ENCODE measurements at regions not wholly inside any gene's neighbourhood (a gene's known extent, or its start where the extent isn't known, plus 50 kb on each side); places are given as distances from the start of the nearest gene placed in this dataset.

DNA sequence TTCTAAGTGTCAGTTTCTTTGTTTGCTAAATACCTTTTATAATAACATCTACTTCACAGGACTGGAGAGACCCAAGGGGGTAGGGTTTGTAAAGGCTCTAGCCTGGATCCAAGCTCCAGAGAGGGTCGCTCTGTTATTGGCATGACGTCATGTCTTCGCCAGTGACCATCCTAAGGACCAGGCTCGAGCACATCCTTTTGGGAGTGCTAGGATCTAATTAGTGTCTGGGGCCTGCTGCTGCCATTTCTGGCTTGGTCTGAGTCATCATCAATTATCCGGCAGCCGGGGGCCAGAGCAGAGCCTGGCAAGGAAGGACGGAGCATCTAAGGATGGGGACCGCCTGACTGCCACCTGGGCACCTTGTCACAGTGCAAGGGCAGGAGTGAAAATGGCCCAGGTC is 153.0 kb downstream of the NSG2 start:
- H3K4me2 ChIP-seq (ENCODE audit: insufficient read depth, low read length), result no peak overlapping the region

More for the DNA sequence above, 153.0 kb downstream of the NSG2 start:
- Histone ChIP-seq H3K27me3 (ENCODE audit: control insufficient read depth in 2 of 2, insufficient read depth in 2 of 2, low read length in 2 of 2) (no peaks in the 10 kb centered on the region), H3K9me1 (replicated peaks; ENCODE audit: control insufficient read depth, extremely low read depth, insufficient read depth, low read length) (no peaks in the 10 kb centered on the region), H3K4me1 (ENCODE audit: control insufficient read depth, extremely low read depth, insufficient read depth, low read length) (no peaks in the 10 kb centered on the region), H2AFZ (ENCODE audit: low read depth, low read length) (no peak overlapping the region), H4K20me1 (replicated peaks; ENCODE audit: control insufficient read depth, extremely low read depth, insufficient read depth, low read length) (no peaks in the 10 kb centered on the region), H3K9me3 (replicated peaks; ENCODE audit: control insufficient read depth, insufficient read depth, low read length) (no peaks in the 10 kb centered on the region), H3K36me3 (ENCODE audit: control insufficient read depth in 2 of 2, extremely low read depth in 1 of 2, insufficient read depth in 2 of 2, low read length in 2 of 2) (no peaks in the 10 kb centered on the region), H3K4me3 (replicated peaks in 1 of 3; ENCODE audit: insufficient read depth in 1 of 3, low read depth in 1 of 3, low read length in 3 of 3) (no peak overlapping the region), H3K27ac (ENCODE audit: insufficient read depth, low read depth, low read length) (no peak overlapping the region), H3K9ac (replicated peaks; ENCODE audit: extremely low read depth, insufficient read depth, low read length) (no peak overlapping the region), H3K79me2 (ENCODE audit: control insufficient read depth, insufficient read depth, low read length) (no peaks in the 10 kb centered on the region)
- dilution Hi-C loops (cut with MboI; ENCODE audit: extremely low pct_ligation_motif_present, low sequenced_read_pairs) (no loop called here), intact Hi-C loops (cut with micrococcal nuclease) (no loop called here)
- ChIA-PET POLR2A (no interaction called here), CTCF (no interaction called here)
- FAIRE-seq (no peak), DNase-seq (ENCODE audit: low read depth, low spot score) (no peak)
- BruUV-seq (replicated peaks), result no TSS peak
- TF ChIP-seq GATA2 (IDR thresholded peaks at IDR 0.05; ENCODE audit: insufficient read depth, insufficient read length, low read depth, low read length) (no peak), EZH2 (IDR thresholded peaks at IDR 0.05; ENCODE audit: borderline replicate concordance, low read depth, low read length, severe bottlenecking) (no peak), FOS (IDR thresholded peaks at IDR 0.05; ENCODE audit: borderline replicate concordance, insufficient read depth, low read length) (no peak), MYC (IDR thresholded peaks at IDR 0.05; ENCODE audit: low read depth, low read length) (no peak), JUN (IDR thresholded peaks at IDR 0.05; ENCODE audit: borderline replicate concordance, insufficient read depth, insufficient read length, low read depth) (no peak), POLR2A (IDR thresholded peaks at IDR 0.05; ENCODE audit: low read depth, low read length) (no peak), POLR2AphosphoS5 (IDR thresholded peaks at IDR 0.05; ENCODE audit: insufficient read depth, low read depth, low read length) (no peak)
- TF ChIP-seq, protein P1, sequence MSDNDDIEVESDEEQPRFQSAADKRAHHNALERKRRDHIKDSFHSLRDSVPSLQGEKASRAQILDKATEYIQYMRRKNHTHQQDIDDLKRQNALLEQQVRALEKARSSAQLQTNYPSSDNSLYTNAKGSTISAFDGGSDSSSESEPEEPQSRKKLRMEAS (IDR thresholded peaks at IDR 0.05; ENCODE audit: insufficient read depth, insufficient read length), result no peak
- TF ChIP-seq, protein P2, sequence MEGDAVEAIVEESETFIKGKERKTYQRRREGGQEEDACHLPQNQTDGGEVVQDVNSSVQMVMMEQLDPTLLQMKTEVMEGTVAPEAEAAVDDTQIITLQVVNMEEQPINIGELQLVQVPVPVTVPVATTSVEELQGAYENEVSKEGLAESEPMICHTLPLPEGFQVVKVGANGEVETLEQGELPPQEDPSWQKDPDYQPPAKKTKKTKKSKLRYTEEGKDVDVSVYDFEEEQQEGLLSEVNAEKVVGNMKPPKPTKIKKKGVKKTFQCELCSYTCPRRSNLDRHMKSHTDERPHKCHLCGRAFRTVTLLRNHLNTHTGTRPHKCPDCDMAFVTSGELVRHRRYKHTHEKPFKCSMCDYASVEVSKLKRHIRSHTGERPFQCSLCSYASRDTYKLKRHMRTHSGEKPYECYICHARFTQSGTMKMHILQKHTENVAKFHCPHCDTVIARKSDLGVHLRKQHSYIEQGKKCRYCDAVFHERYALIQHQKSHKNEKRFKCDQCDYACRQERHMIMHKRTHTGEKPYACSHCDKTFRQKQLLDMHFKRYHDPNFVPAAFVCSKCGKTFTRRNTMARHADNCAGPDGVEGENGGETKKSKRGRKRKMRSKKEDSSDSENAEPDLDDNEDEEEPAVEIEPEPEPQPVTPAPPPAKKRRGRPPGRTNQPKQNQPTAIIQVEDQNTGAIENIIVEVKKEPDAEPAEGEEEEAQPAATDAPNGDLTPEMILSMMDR (IDR thresholded peaks at IDR 0.05; ENCODE audit: extremely low read depth in 1 of 2, insufficient read depth in 1 of 2, low read depth in 1 of 2, low read length in 2 of 2), result no peak
